ENCODE measurements at regions not wholly inside any gene's neighbourhood (a gene's known extent, or its start where the extent isn't known, plus 50 kb on each side); places are given as distances from the start of the nearest gene placed in this dataset.

GRCh38 chr2:196256585-196256984 is 85.2 kb upstream of the STK17B start:
- TF ChIP-seq CTCF (IDR thresholded peaks at IDR 0.05; ENCODE audit: low read depth, low read length, missing control alignments) = no peak
- DNase-seq (ENCODE audit: extremely low read depth, low read depth) = no peak
- H3K4me3 ChIP-seq (replicated peaks; ENCODE audit: low read depth, low read length) = no peak overlapping the region

- H3K4me3 ChIP-seq (replicated peaks; ENCODE audit: low read depth, low read length) = no peak overlapping the region
- DNase-seq (ENCODE audit: extremely low read depth, low read depth) = no peak
- TF ChIP-seq CTCF (IDR thresholded peaks at IDR 0.05; ENCODE audit: low read depth, low read length, missing control alignments) = no peak
These were observed 85.7 kb upstream of the STK17B start for GRCh38 chr2:196257086-196257485.

DNA sequence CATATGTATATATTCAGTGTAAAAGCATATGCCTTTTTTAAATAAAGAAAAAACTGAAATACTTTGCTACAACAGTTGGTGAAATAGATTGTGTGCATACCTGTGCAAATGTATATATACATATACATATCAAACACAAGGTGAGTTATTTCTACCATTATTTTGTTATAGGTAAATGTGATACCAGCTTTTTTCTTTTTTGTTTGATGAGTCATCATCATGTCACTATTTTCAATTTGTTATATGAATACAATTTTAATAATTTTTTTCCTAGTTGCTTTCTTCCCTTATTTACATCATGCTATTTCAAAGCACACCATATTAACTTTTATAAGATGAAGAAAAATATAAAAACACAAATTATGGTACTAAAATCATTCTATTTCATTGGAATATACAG is 87.0 kb upstream of the STK17B start:
- no peak for TF ChIP-seq CTCF (IDR thresholded peaks at IDR 0.05; ENCODE audit: low read depth, low read length, missing control alignments)
- no peak for DNase-seq (ENCODE audit: extremely low read depth, low read depth)

DNA sequence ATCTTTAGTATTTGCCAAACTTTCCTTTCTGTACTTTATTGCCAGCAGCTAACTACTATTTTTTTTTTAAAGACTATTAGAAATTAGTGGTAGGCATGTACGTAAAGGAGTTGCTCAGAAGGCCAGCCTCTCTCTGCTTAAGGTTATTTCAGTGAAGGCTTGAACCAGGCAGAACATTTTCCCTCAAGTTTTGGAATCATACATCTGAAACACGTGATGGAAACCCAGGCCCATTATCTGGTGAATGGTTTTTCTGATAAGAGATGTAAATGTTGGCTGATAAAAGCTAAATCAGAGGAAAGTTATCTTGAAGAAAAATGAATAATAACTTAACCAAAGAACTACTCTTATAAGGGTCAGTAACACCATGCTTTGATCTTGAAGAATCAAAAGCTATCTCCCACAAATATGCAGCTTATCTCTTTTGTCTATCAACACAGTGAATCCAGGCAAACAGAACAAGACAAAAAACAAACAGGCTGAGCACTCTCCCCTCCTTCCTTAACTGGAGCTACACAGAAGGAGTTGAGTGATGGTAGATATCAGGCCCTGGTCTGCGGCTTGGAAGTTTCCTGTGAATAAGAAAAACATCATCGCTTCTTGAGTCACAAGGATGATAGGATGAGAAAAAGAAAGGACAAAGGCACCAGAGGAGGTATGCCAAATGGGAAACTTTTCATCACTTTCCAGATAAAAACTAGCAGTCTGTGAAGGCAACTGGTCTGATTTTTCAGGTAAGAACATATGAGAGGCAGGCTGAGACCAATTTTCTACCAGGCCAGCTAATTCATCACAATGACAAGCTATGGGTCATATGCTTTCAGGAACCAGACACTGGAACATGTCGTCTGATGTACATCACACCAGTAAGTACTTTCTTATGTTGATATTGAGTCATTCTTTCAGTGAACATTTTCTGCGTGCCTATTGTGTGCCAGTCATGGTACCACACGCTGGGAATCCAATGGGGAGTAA is 88.4 kb upstream of the STK17B start:
- no peak overlapping the region for H3K4me3 ChIP-seq (replicated peaks; ENCODE audit: low read depth, low read length)
- no peak for DNase-seq (ENCODE audit: extremely low read depth, low read depth)
- TF ChIP-seq CTCF (IDR thresholded peaks at IDR 0.05; ENCODE audit: low read depth, low read length, missing control alignments) = no peak

More for the DNA sequence above, 87.0 kb upstream of the STK17B start:
- H3K4me3 ChIP-seq (replicated peaks; ENCODE audit: low read depth, low read length) = no peak overlapping the region

- DNase-seq (ENCODE audit: extremely low read depth, low read depth) = no peak
- no peak for TF ChIP-seq CTCF (IDR thresholded peaks at IDR 0.05; ENCODE audit: low read depth, low read length, missing control alignments)
- H3K4me3 ChIP-seq (replicated peaks; ENCODE audit: low read depth, low read length) = no peak overlapping the region
These were observed 89.2 kb upstream of the STK17B start for GRCh38 chr2:196260546-196260945.

GRCh38 chr2:196262606-196263005 is 91.2 kb upstream of the STK17B start:
- no peak for DNase-seq (ENCODE audit: extremely low read depth, low read depth)
- no peak overlapping the region for H3K4me3 ChIP-seq (replicated peaks; ENCODE audit: low read depth, low read length)
- no peak for TF ChIP-seq CTCF (IDR thresholded peaks at IDR 0.05; ENCODE audit: low read depth, low read length, missing control alignments)

All from HFF-Myc (cell line).